Neural cell (in vitro differentiated cells): ENCODE measurements at regions not wholly inside any gene's neighbourhood (a gene's known extent, or its start where the extent isn't known, plus 50 kb on each side); places are given as distances from the start of the nearest gene placed in this dataset.
A peak's percentile ranks its signal among the peaks of the same experiment; 100 is the strongest.

ENCODE experiments used
- H2AFZ ChIP-seq: fragments of 200-600, 300-800 bp; sonication (generic), shearing (Covaris generic); 2 replicates; pipeline ENCODE4 v1.6.0; 2014; ENCODE audit warnings: low read depth, mild to moderate bottlenecking, antibody characterized with exemption, low read length, moderate library complexity
- H3F3A ChIP-seq: fragments of 200-600 bp; shearing (Covaris generic); 2 replicates; pipeline ENCODE4 v1.6.1; 2016; ENCODE audit warnings: mild to moderate bottlenecking, moderate library complexity, mixed read lengths, antibody characterized with exemption, low read length; ENCODE audit not compliant: insufficient read depth, poor library complexity, severe bottlenecking
- H3K27ac ChIP-seq: fragments of 200-600, 300-800 bp; sonication (generic), shearing (Covaris generic); 2 replicates; pipeline ENCODE4 v1.5.1; 2014; ENCODE audit warnings: mild to moderate bottlenecking, low read length, moderate library complexity
- H3K27me3 ChIP-seq: fragments of 300-800, 200-600 bp; sonication (generic), shearing (Covaris generic); 2 replicates; pipeline ENCODE4 v1.6.0; 2014; ENCODE audit warnings: mild to moderate bottlenecking, low read depth, low read length, moderate library complexity; ENCODE audit not compliant: insufficient read depth
- H3K36me3 ChIP-seq: fragments of 300-800, 200-600 bp; sonication (generic), shearing (Covaris generic); 2 replicates; pipeline ENCODE4 v1.5.1; 2014; ENCODE audit warnings: mild to moderate bottlenecking, antibody characterized with exemption, low read length, moderate library complexity; ENCODE audit not compliant: insufficient read depth
- H3K4me2 ChIP-seq: fragments of 300-800, 200-600 bp; sonication (generic), shearing (Covaris generic); 2 replicates; pipeline ENCODE4 v1.6.0; 2014; ENCODE audit warnings: mild to moderate bottlenecking, low read length
- H3K4me3 ChIP-seq: fragments of 300-800, 200-600 bp; sonication (generic), shearing (Covaris generic); 2 replicates; pipeline ENCODE4 v1.5.1; 2014; ENCODE audit warnings: mild to moderate bottlenecking, low read length, moderate library complexity
- H3K79me2 ChIP-seq: fragments of 200-600 bp; shearing (Covaris generic); replicated peaks from 2 replicates; pipeline ENCODE4 v1.6.0; 2014; ENCODE audit warnings: mild to moderate bottlenecking, low read length, moderate library complexity; ENCODE audit not compliant: insufficient read depth
- H3K9ac ChIP-seq: fragments of 300-800, 200-600 bp; sonication (generic), shearing (Covaris generic); 2 replicates; pipeline ENCODE4 v1.6.1; 2016; ENCODE audit warnings: mild to moderate bottlenecking, low read length, mixed read lengths
- H3K9me2 ChIP-seq: fragments of 200-600 bp; shearing (Covaris generic); 2 replicates; pipeline ENCODE4 v1.6.1; 2016; ENCODE audit warnings: mild to moderate bottlenecking, low read length, mixed read lengths; ENCODE audit not compliant: insufficient read depth
- H3K9me3 ChIP-seq: fragments of 200-600, 300-800 bp; sonication (generic), shearing (Covaris generic); 2 replicates; pipeline ENCODE4 v1.6.1; 2016; ENCODE audit warnings: mild to moderate bottlenecking, mixed run types, low read length, moderate library complexity, mixed read lengths
- H4K20me1 ChIP-seq: fragments of 200-600 bp; shearing (Covaris generic); 2 replicates; pipeline ENCODE4 v1.6.1; 2016; ENCODE audit warnings: mild to moderate bottlenecking, mixed run types; ENCODE audit not compliant: insufficient read depth
- EP300 ChIP-seq: fragments of 450-650 bp; conservative IDR thresholded peaks from 2 replicates; pipeline ENCODE4 v1.6.1; 2014; ENCODE audit warnings: antibody characterized with exemption, mild to moderate bottlenecking, moderate library complexity; ENCODE audit not compliant: poor library complexity, severe bottlenecking
- EZH2 ChIP-seq: fragments of 200-600, 300-800 bp; shearing (Covaris generic), sonication (generic); IDR thresholded peaks from 2 replicates; pipeline ENCODE4 v1.6.1; 2014; ENCODE audit warnings: antibody characterized with exemption, low read length, borderline replicate concordance, mild to moderate bottlenecking; ENCODE audit not compliant: insufficient read depth, poor library complexity, severe bottlenecking
- MXI1 ChIP-seq: fragments of 450-650 bp; conservative IDR thresholded peaks from 2 replicates; pipeline ENCODE4 v1.6.1; 2014; ENCODE audit warnings: antibody characterized with exemption, mild to moderate bottlenecking; ENCODE audit not compliant: poor library complexity, severe bottlenecking
- POLR2AphosphoS5 ChIP-seq: IDR thresholded peaks from 2 replicates; pipeline ENCODE4 v1.6.1; 2012
- RAD21 ChIP-seq: fragments of 450-650 bp; conservative IDR thresholded peaks from 2 replicates; pipeline ENCODE4 v1.6.1; 2014; ENCODE audit warnings: antibody characterized with exemption, mild to moderate bottlenecking, moderate library complexity
- REST ChIP-seq: IDR thresholded peaks from 2 replicates; pipeline ENCODE4 v1.6.1; 2012; ENCODE audit warnings: borderline replicate concordance
- SMC3 ChIP-seq: fragments of 450-650 bp; conservative IDR thresholded peaks from 2 replicates; pipeline ENCODE4 v1.6.1; 2014; ENCODE audit warnings: antibody characterized with exemption, mild to moderate bottlenecking, moderate library complexity; ENCODE audit not compliant: poor library complexity
- TAF1 ChIP-seq: IDR thresholded peaks from 2 replicates; pipeline ENCODE4 v1.6.1; 2012; ENCODE audit warnings: low read depth

DNA sequence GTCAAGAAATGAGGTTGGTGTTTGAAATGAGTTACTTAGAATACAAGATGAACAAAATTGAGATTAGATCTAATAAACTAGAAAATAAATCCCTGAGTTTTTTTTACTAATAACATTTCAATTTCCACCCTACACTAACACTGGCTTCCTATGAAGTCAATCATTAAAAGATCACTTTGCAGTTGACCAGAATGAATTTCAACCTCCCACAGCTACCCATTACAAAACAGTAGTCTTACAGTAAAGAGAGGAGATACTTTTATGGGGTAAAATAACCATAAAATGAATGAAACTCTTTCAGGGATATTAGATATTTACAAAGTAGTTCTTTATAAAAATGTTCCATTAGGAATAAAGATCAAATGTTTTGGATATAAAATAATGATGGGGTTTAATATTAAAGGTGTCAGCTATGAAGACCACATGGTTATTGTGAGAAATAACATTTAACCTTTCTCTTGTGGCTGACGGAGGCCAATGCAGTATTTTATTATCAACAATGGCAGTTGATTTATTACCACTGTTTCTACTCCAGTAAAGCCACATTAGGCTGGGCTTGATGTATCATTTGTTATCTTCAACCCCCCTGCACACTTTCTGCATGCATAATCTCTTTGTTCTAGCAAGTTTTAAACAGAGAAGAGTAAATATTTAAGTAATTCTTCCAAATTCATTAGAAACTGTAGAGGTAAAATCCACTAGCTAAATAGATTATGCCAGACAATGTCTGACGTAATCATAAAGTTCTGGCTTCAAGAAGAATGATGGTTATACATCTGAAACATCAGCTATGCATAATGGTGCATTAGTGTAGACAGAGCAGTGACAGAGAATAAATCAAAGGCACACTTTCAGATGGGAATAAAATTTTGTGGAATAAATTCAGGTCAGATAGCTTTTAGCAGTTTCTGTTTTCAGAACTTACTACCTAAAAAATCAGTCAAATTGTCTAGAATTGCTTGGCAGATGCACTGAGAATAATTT is 516.6 kb downstream of the PCDH18 start:
- Histone ChIP-seq H3K27me3 (no peaks in the 10 kb centered on the region), H3K4me3 (no peak overlapping the region), H3K9me3 (no peaks in the 10 kb centered on the region), H3K9ac (no peak overlapping the region), H3K9me2 (no peaks in the 10 kb centered on the region), H3K4me2 (no peak overlapping the region), H3K79me2 (no peaks in the 10 kb centered on the region), H3F3A (no peaks in the 10 kb centered on the region), H2AFZ (no peak overlapping the region), H3K36me3 (no peaks in the 10 kb centered on the region), H3K27ac (peak overlapping the region; percentile 17), H4K20me1 (no peaks in the 10 kb centered on the region)
- no peak for TF ChIP-seq SMC3
- TF ChIP-seq EZH2: no peak
- TF ChIP-seq POLR2AphosphoS5: no peak
- no peak for TF ChIP-seq MXI1
- TF ChIP-seq REST: no peak
- TF ChIP-seq RAD21: no peak

GRCh38 chr4:137000432-137000831 is 531.9 kb downstream of the PCDH18 start:
- no peak overlapping the region for H3K4me3 ChIP-seq
- no peaks in the 10 kb centered on the region for H3K27me3 ChIP-seq
- no peaks in the 10 kb centered on the region for H3F3A ChIP-seq
- no peak overlapping the region for H2AFZ ChIP-seq
- TF ChIP-seq RAD21 (no peak), EP300 (no peak), MXI1 (no peak), SMC3 (no peak)
- H3K9me3 ChIP-seq: no peaks in the 10 kb centered on the region
- no peak overlapping the region for H3K9ac ChIP-seq
- H4K20me1 ChIP-seq: no peaks in the 10 kb centered on the region
- no peaks in the 10 kb centered on the region for H3K79me2 ChIP-seq
- no peak overlapping the region for H3K27ac ChIP-seq
- no peaks in the 10 kb centered on the region for H3K36me3 ChIP-seq
- no peak overlapping the region for H3K4me2 ChIP-seq
- H3K9me2 ChIP-seq: no peaks in the 10 kb centered on the region

DNA sequence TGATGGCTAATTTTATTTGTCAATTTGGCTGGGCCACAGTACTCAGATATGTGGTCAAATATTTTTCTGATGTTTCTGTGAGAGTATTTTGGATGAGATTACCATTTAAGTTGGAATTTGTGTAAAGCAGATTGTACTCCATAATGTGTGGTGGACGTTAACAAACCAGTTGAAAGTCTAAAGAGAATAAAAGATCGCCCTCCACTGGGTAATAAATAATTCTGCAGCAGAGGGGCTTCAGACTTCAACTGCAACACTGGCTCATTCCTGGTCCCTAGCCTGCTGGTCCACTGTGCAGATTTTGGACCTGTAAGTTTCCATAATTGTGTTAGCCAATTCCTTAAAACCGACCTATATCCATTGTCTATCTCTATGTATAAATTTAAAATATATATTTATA is 540.3 kb downstream of the PCDH18 start:
- no peaks in the 10 kb centered on the region for H3K79me2 ChIP-seq
- H4K20me1 ChIP-seq: no peaks in the 10 kb centered on the region
- TF ChIP-seq EP300 (no peak), EZH2 (no peak), TAF1 (no peak)
- H3K36me3 ChIP-seq: no peaks in the 10 kb centered on the region
- no peak overlapping the region for H3K27ac ChIP-seq
- no peaks in the 10 kb centered on the region for H3K9me3 ChIP-seq
- no peaks in the 10 kb centered on the region for H3F3A ChIP-seq
- no peaks in the 10 kb centered on the region for H3K27me3 ChIP-seq
- no peaks in the 10 kb centered on the region for H3K9me2 ChIP-seq
- H3K4me3 ChIP-seq: no peak overlapping the region
- H2AFZ ChIP-seq: no peak overlapping the region
- H3K9ac ChIP-seq: no peak overlapping the region
- H3K4me2 ChIP-seq: no peak overlapping the region
